Lower leg skin (tissue), 4 donors: ENCODE measurements at regions not wholly inside any gene's neighbourhood (a gene's known extent, or its start where the extent isn't known, plus 50 kb on each side); places are given as distances from the start of the nearest gene placed in this dataset.

Source experiments
- DNase-seq, 2 donors: peaks; one replicate each; pipeline ENCODE4 v3.0.0-alpha.2; 2019; ENCODE audit warnings: low spot score in 2 of 2
- H3K4me3 ChIP-seq: fragments of 200-600 bp; sonication (generic); 2 replicates; pipeline ENCODE4 v1.5.1; 2017; ENCODE audit warnings: mild to moderate bottlenecking, low read depth; ENCODE audit not compliant: poor library complexity, severe bottlenecking
- CTCF ChIP-seq, 3 donors: fragments of 450-650 bp; IDR thresholded peaks; one replicate each; pipeline ENCODE4 v1.5.1; 2016; ENCODE audit warnings: antibody characterized with exemption in 3 of 3, mild to moderate bottlenecking in 3 of 3, moderate library complexity in 2 of 3
- POLR2A ChIP-seq, 2 donors: fragments of 450-650 bp; IDR thresholded peaks; one replicate each; pipeline ENCODE4 v1.6.1; 2016 to 2017; ENCODE audit warnings: antibody characterized with exemption in 2 of 2, mild to moderate bottlenecking in 1 of 2, moderate library complexity in 1 of 2
- WGBS, 2 donors: methylation state at CpG; one replicate each; pipeline ENCODE4 v1.1.5; 2018; 5-methylcytosine and 5-hydroxymethylcytosine counted together
- intact Hi-C: fragments of 100-400 bp; cut with DNase I; formaldehyde crosslinking; loops from one replicate; pipeline ENCODE4 v1.15.0; 2023; ENCODE audit warnings: low total_unique reads

- no peak for DNase-seq
- WGBS, 2 donors, result 36 to 39% methylated on average over 22 of the region's 22 CpGs
- TF ChIP-seq POLR2A (IDR thresholded peaks at IDR 0.05) (no peak), CTCF (IDR thresholded peaks at IDR 0.05) (no peak)
- no peak overlapping the region for H3K4me3 ChIP-seq
- intact Hi-C loops, result no loop called here
Observed at GRCh38 chr4:3835527-3836405, 69.6 kb downstream of the ADRA2C start.

GRCh38 chr4:3836406-3836755 lies 70.2 kb downstream of the ADRA2C start:
- 26 to 28% methylated on average over 10 of the region's 10 CpGs for whole genome bisulfite sequencing, 2 donors
- intact Hi-C loops, result no loop called here
- no peak for DNase-seq
- no peak for TF ChIP-seq CTCF (IDR thresholded peaks at IDR 0.05)
- no peak for TF ChIP-seq POLR2A (IDR thresholded peaks at IDR 0.05)
- no peak overlapping the region for H3K4me3 ChIP-seq

GRCh38 chr4:3836756-3837601 lies 70.8 kb downstream of the ADRA2C start:
- H3K4me3 ChIP-seq, result no peak overlapping the region
- DNase-seq, result no peak
- peak in 1 of 3 donors; percentile 85 for TF ChIP-seq CTCF (IDR thresholded peaks at IDR 0.05)
- TF ChIP-seq POLR2A (IDR thresholded peaks at IDR 0.05), result no peak
- WGBS, 2 donors, result 57 to 63% methylated on average over 14 of the region's 14 CpGs
- intact Hi-C loops, result no loop called here

GRCh38 chr4:3838437-3839380 lies 72.5 kb downstream of the ADRA2C start:
- H3K4me3 ChIP-seq, result no peak overlapping the region
- intact Hi-C loops, result no loop called here
- no peak for DNase-seq
- no peak for TF ChIP-seq POLR2A (IDR thresholded peaks at IDR 0.05)
- no peak for TF ChIP-seq CTCF (IDR thresholded peaks at IDR 0.05)
- WGBS, 2 donors, result 86 to 87% methylated on average over 5 to 6 of the region's 6 CpGs

- intact Hi-C loops, result no loop called here
- TF ChIP-seq CTCF (IDR thresholded peaks at IDR 0.05) (no peak), POLR2A (IDR thresholded peaks at IDR 0.05) (no peak)
- DNase-seq, result no peak
- no peak overlapping the region for H3K4me3 ChIP-seq
- 40 to 41% methylated on average over 8 of the region's 8 CpGs for WGBS, 2 donors
Observed at GRCh38 chr4:3845094-3845743, 79.0 kb downstream of the ADRA2C start.
